ENCODE measurements at regions not wholly inside any gene's neighbourhood (a gene's known extent, or its start where the extent isn't known, plus 50 kb on each side); places are given as distances from the start of the nearest gene placed in this dataset.
A peak's percentile ranks its signal among the peaks of the same experiment; 100 is the strongest.

GRCh38 chr2:15706986-15707632, 115.4 kb downstream of the DDX1 start:
- Histone ChIP-seq H3K36me3 (ENCODE audit: control insufficient read depth, insufficient read depth, low read length) (no peaks in the 10 kb centered on the region), H3K9me3 (ENCODE audit: control insufficient read depth, low read length) (no peaks in the 10 kb centered on the region), H3K4me3 (ENCODE audit: low read depth, low read length) (no peak overlapping the region), H3K27me3 (ENCODE audit: control insufficient read depth, insufficient read depth, low read length) (no peaks in the 10 kb centered on the region), H2AFZ (no peak overlapping the region), H3K4me2 (ENCODE audit: low read length) (no peak overlapping the region), H3K4me1 (no peaks in the 10 kb centered on the region), H3K9ac (no peak overlapping the region), H3K27ac (no peak overlapping the region), H3K79me2 (no peaks in the 10 kb centered on the region)
- TF ChIP-seq CTCF (IDR thresholded peaks at IDR 0.05): no peak

- no peak overlapping the region for H3K4me2 ChIP-seq (ENCODE audit: low read length)
- H3K9me3 ChIP-seq (ENCODE audit: control insufficient read depth, low read length): no peaks in the 10 kb centered on the region
- H3K36me3 ChIP-seq (ENCODE audit: control insufficient read depth, insufficient read depth, low read length): no peaks in the 10 kb centered on the region
- no peak overlapping the region for H3K4me3 ChIP-seq (ENCODE audit: low read depth, low read length)
- TF ChIP-seq CTCF (IDR thresholded peaks at IDR 0.05): no peak
- no peak overlapping the region for H3K27ac ChIP-seq
- no peaks in the 10 kb centered on the region for H3K4me1 ChIP-seq
- H3K79me2 ChIP-seq: no peaks in the 10 kb centered on the region
- no peaks in the 10 kb centered on the region for H3K27me3 ChIP-seq (ENCODE audit: control insufficient read depth, insufficient read depth, low read length)
- H2AFZ ChIP-seq: no peak overlapping the region
- no peak overlapping the region for H3K9ac ChIP-seq
Observed at GRCh38 chr2:15708161-15708560, 116.5 kb downstream of the DDX1 start.

GRCh38 chr2:15708865-15709820, 117.5 kb downstream of the DDX1 start:
- H3K27ac ChIP-seq: peak overlapping the region; percentile 29
- TF ChIP-seq CTCF (IDR thresholded peaks at IDR 0.05): no peak
- H3K79me2 ChIP-seq: no peaks in the 10 kb centered on the region

GRCh38 chr2:15711126-15711860, 119.6 kb downstream of the DDX1 start:
- no peak for TF ChIP-seq CTCF (IDR thresholded peaks at IDR 0.05)
- Histone ChIP-seq H3K4me3 (ENCODE audit: low read depth, low read length) (no peak overlapping the region), H3K27me3 (ENCODE audit: control insufficient read depth, insufficient read depth, low read length) (no peaks in the 10 kb centered on the region), H3K4me2 (ENCODE audit: low read length) (no peak overlapping the region), H3K27ac (no peak overlapping the region), H3K79me2 (no peaks in the 10 kb centered on the region), H2AFZ (no peak overlapping the region), H3K4me1 (no peaks in the 10 kb centered on the region), H3K9ac (no peak overlapping the region), H3K36me3 (ENCODE audit: control insufficient read depth, insufficient read depth, low read length) (no peaks in the 10 kb centered on the region), H3K9me3 (ENCODE audit: control insufficient read depth, low read length) (no peaks in the 10 kb centered on the region)

More at GRCh38 chr2:15708865-15709820, 117.5 kb downstream of the DDX1 start:
- H3K9ac ChIP-seq: no peak overlapping the region
- no peak overlapping the region for H2AFZ ChIP-seq
- H3K27me3 ChIP-seq (ENCODE audit: control insufficient read depth, insufficient read depth, low read length): no peaks in the 10 kb centered on the region
- no peak overlapping the region for H3K4me3 ChIP-seq (ENCODE audit: low read depth, low read length)
- H3K9me3 ChIP-seq (ENCODE audit: control insufficient read depth, low read length): no peaks in the 10 kb centered on the region
- H3K36me3 ChIP-seq (ENCODE audit: control insufficient read depth, insufficient read depth, low read length): no peaks in the 10 kb centered on the region
- no peak overlapping the region for H3K4me2 ChIP-seq (ENCODE audit: low read length)
- no peaks in the 10 kb centered on the region for H3K4me1 ChIP-seq
